Mesendoderm (in vitro differentiated cells): ENCODE measurements at regions not wholly inside any gene's neighbourhood (a gene's known extent, or its start where the extent isn't known, plus 50 kb on each side); places are given as distances from the start of the nearest gene placed in this dataset.
"Not testable (repeated sequence)": the region's sequence is repeated elsewhere in the genome, so short reads cannot be mapped to it uniquely, and the experiment has no call there.

ENCODE experiments used
- DNase-seq: peaks from one replicate; pipeline ENCODE4 v3.0.0; 2013
- H2AK5ac ChIP-seq: 2 replicates; pipeline ENCODE4 v1.6.1; 2013; ENCODE audit warnings: low read length, inconsistent platforms
- H2BK120ac ChIP-seq: 2 replicates; pipeline ENCODE4 v1.6.1; 2013; ENCODE audit warnings: low read depth, mild to moderate bottlenecking, low read length, moderate library complexity, mixed read lengths
- H2BK15ac ChIP-seq: replicated peaks from 2 replicates; pipeline ENCODE4 v1.6.1; 2013; ENCODE audit warnings: low read depth, mild to moderate bottlenecking, moderate library complexity
- H2BK5ac ChIP-seq: 2 replicates; pipeline ENCODE4 v1.6.1; 2013; ENCODE audit warnings: low read length, inconsistent platforms
- H3K18ac ChIP-seq: 2 replicates; pipeline ENCODE4 v1.6.1; 2013; ENCODE audit warnings: mild to moderate bottlenecking, low read length, mixed read lengths
- H3K23ac ChIP-seq: one replicate; pipeline ENCODE4 v1.6.1; 2013; ENCODE audit warnings: low read length
- H3K27ac ChIP-seq: 2 replicates; pipeline ENCODE4 v1.5.1; 2013; ENCODE audit warnings: low read depth, mild to moderate bottlenecking, inconsistent platforms, low read length, moderate library complexity
- H3K27me3 ChIP-seq: 2 replicates; pipeline ENCODE4 v1.6.1; 2013; ENCODE audit warnings: low read length, control low read depth, mild to moderate bottlenecking, inconsistent platforms; ENCODE audit not compliant: insufficient read depth, poor library complexity
- H3K36me3 ChIP-seq: 2 replicates; pipeline ENCODE4 v1.6.1; 2013; ENCODE audit warnings: low read length, inconsistent platforms; ENCODE audit not compliant: control insufficient read depth, insufficient read depth
- H3K4ac ChIP-seq: one replicate; pipeline ENCODE4 v1.6.1; 2013; ENCODE audit warnings: low read depth, mild to moderate bottlenecking, low read length, moderate library complexity
- H3K4me1 ChIP-seq: 2 replicates; pipeline ENCODE4 v1.6.1; 2013; ENCODE audit warnings: low read depth, low read length, inconsistent platforms; ENCODE audit not compliant: control insufficient read depth
- H3K4me2 ChIP-seq: 2 replicates; pipeline ENCODE4 v1.6.1; 2013; ENCODE audit warnings: low read length
- H3K4me3 ChIP-seq: 2 replicates; pipeline ENCODE4 v1.5.1; 2013; ENCODE audit warnings: mild to moderate bottlenecking, low read length
- H3K56ac ChIP-seq: one replicate; pipeline ENCODE4 v1.6.1; 2013; ENCODE audit warnings: low read length
- H3K79me1 ChIP-seq: 2 replicates; pipeline ENCODE4 v1.6.1; 2013; ENCODE audit warnings: low read length, inconsistent platforms
- H3K79me2 ChIP-seq: 2 replicates; pipeline ENCODE4 v1.6.1; 2013; ENCODE audit warnings: mild to moderate bottlenecking, low read length; ENCODE audit not compliant: control insufficient read depth, insufficient read depth
- H3K9ac ChIP-seq: 2 replicates; pipeline ENCODE4 v1.6.1; 2013; ENCODE audit warnings: low read length, inconsistent platforms
- H4K5ac ChIP-seq: one replicate; pipeline ENCODE4 v1.6.1; 2013; ENCODE audit warnings: low read length
- H4K8ac ChIP-seq: one replicate; pipeline ENCODE4 v1.6.1; 2013; ENCODE audit warnings: low read depth, mild to moderate bottlenecking, control low read depth, low read length, moderate library complexity
- WGBS: extraction: QIAGEN DNeasy Blood & Tissue Kit; methylation state at CpG from one replicate; pipeline ENCODE4 v1.1.7; 2013; ENCODE audit warnings: low lambda C conversion rate, missing lambda C conversion rate; ENCODE audit not compliant: insufficient coverage; ENCODE audit errors: extremely low coverage; 5-methylcytosine and 5-hydroxymethylcytosine counted together

DNA sequence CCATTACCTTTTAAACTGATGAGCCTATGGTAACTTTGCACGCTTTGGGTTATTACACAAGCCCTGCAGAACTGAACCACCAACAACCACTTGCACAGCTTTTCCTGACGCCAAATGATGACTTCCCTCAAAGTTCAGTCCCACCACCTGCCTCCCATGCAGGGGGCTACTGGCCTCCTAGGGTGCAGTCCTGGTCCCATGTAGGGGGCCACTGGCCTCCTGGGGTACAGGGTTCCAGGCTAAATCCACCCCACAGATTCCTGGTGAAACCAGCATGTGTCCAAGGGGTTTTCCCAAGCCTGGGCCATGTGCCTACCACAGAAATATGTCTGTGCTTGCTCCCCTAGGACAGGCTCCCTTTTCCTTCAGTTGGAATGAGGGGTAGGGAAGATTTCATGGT is 73.4 kb upstream of the ZNF678 start:
- Histone ChIP-seq H3K27me3 (no peaks in the 10 kb centered on the region), H3K36me3 (no peaks in the 10 kb centered on the region), H3K9ac (no peak overlapping the region), H3K79me1 (no peaks in the 10 kb centered on the region), H3K4me1 (no peaks in the 10 kb centered on the region), H2BK5ac (no peak overlapping the region), H3K56ac (no peak overlapping the region), H4K5ac (no peak overlapping the region), H3K4me2 (no peak overlapping the region), H3K79me2 (no peaks in the 10 kb centered on the region), H2AK5ac (no peak overlapping the region), H3K4me3 (no peak overlapping the region), H3K4ac (no peak overlapping the region), H2BK120ac (no peak overlapping the region), H3K27ac (no peak overlapping the region), H3K18ac (no peak overlapping the region), H3K23ac (no peak overlapping the region), H2BK15ac (no peak overlapping the region), H4K8ac (no peak overlapping the region)
- WGBS = no CpG with 5 or more reads among the region's 2 CpGs
- no peak for DNase-seq

DNA sequence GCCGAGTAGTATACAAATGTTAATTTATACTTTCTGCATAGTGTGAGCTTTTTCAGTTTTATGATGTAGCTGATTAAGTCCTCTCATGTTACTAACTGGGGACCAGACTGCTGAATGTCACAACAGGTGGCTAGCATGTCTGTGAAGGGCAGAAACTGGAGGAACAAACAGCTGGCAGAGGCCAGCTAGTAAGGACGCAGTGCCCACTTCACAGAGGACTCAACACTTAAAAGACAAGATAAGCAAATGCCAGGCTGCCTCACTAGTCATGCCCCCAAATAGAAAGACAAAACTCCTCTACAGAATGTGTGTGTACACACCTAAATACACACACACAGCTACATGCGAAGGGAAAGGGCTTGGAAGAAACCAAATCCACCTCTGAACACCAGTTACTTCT is 73.8 kb upstream of the ZNF678 start:
- H3K4me3 ChIP-seq = no peak overlapping the region
- no peak overlapping the region for H3K18ac ChIP-seq
- H2BK120ac ChIP-seq = no peak overlapping the region
- H3K27me3 ChIP-seq = no peaks in the 10 kb centered on the region
- DNase-seq = no peak
- WGBS = no CpG with 5 or more reads among the region's 3 CpGs
- H3K27ac ChIP-seq = no peak overlapping the region
- H3K79me2 ChIP-seq = no peaks in the 10 kb centered on the region
- no peak overlapping the region for H4K8ac ChIP-seq
- no peak overlapping the region for H2BK15ac ChIP-seq
- no peak overlapping the region for H2AK5ac ChIP-seq
- no peaks in the 10 kb centered on the region for H3K36me3 ChIP-seq
- no peak overlapping the region for H3K4me2 ChIP-seq
- H3K4me1 ChIP-seq = no peaks in the 10 kb centered on the region
- no peak overlapping the region for H3K56ac ChIP-seq
- H4K5ac ChIP-seq = no peak overlapping the region
- H3K79me1 ChIP-seq = no peaks in the 10 kb centered on the region
- H3K9ac ChIP-seq = no peak overlapping the region
- H2BK5ac ChIP-seq = no peak overlapping the region
- H3K4ac ChIP-seq = no peak overlapping the region
- H3K23ac ChIP-seq = no peak overlapping the region

DNA sequence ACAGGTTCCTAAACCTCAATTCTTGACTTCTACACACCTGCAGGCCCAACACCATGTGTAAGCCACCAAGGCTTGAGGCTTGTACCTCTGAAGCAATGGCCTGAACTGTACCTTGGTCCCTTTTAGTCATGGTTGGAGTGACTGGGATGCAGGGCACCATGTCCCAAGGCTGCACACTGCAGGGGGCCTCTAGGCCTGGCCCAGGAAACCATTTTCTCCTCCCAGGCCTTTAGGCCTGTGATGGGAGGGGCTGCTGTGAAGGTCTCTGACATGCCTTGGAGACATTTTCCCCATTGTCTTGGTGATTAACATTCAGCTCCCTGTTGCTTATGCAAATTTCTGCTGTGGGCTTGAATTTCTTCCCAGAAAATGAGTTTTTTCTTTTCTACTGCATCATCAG is 75.8 kb upstream of the ZNF678 start:
- Histone ChIP-seq H3K4ac (no peak overlapping the region), H3K4me2 (no peak overlapping the region), H3K4me1 (no peaks in the 10 kb centered on the region), H3K79me2 (no peaks in the 10 kb centered on the region), H3K27ac (no peak overlapping the region), H2BK5ac (no peak overlapping the region), H3K18ac (no peak overlapping the region), H3K27me3 (no peaks in the 10 kb centered on the region), H3K4me3 (no peak overlapping the region), H3K56ac (no peak overlapping the region), H3K23ac (no peak overlapping the region), H2BK15ac (no peak overlapping the region), H2AK5ac (no peak overlapping the region), H3K9ac (no peak overlapping the region), H3K79me1 (no peaks in the 10 kb centered on the region), H2BK120ac (no peak overlapping the region), H4K5ac (no peak overlapping the region), H3K36me3 (no peaks in the 10 kb centered on the region), H4K8ac (no peak overlapping the region)
- peak; percentile 6 for DNase-seq

DNA sequence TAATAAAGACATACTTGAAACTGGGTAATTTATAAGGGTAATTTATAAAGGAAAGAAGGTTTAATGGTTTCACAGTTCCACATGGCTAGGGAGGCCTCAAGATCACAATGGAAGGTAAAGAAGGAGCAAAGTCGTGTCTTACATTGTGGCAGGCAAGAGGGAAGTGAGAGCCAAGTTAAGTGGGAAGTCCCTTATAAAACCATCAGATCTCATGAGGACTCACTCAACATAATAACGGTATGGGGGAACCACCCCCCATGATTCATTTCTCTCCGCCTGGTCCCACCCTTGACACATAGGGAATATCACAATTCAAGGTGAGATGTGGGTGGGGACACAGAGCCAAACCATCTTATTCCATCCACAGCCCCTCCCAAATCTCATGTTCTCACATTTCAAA is 76.8 kb upstream of the ZNF678 start:
- H3K23ac ChIP-seq = no peak overlapping the region
- no peak overlapping the region for H2BK5ac ChIP-seq
- H4K8ac ChIP-seq = no peak overlapping the region
- no peaks in the 10 kb centered on the region for H3K79me2 ChIP-seq
- H3K18ac ChIP-seq = no peak overlapping the region
- no peak overlapping the region for H4K5ac ChIP-seq
- H3K56ac ChIP-seq = no peak overlapping the region
- H3K27ac ChIP-seq = no peak overlapping the region
- H3K4ac ChIP-seq = no peak overlapping the region
- no peaks in the 10 kb centered on the region for H3K4me1 ChIP-seq
- whole genome bisulfite sequencing = no CpG with 5 or more reads among the region's 3 CpGs
- no peak overlapping the region for H3K9ac ChIP-seq
- H2AK5ac ChIP-seq = no peak overlapping the region
- no peaks in the 10 kb centered on the region for H3K36me3 ChIP-seq
- no peaks in the 10 kb centered on the region for H3K79me1 ChIP-seq
- H3K27me3 ChIP-seq = no peaks in the 10 kb centered on the region
- no peak for DNase-seq
- no peak overlapping the region for H2BK15ac ChIP-seq
- no peak overlapping the region for H3K4me2 ChIP-seq
- no peak overlapping the region for H3K4me3 ChIP-seq
- no peak overlapping the region for H2BK120ac ChIP-seq

DNA sequence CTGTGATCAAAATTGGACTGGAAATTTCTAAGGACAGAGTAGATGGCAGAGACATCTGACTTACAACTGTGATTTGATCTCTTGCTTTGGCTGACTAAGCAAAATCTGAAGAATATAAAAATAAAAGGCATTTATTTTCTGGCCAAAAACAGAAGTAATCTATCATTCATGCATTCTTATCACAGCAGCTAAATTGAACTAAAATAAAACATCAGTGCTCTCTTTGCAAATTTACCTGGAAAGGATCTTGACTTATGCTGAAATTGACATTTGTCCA is 81.4 kb upstream of the ZNF678 start:
- no peaks in the 10 kb centered on the region for H3K4me1 ChIP-seq
- no peak overlapping the region for H2BK15ac ChIP-seq
- H3K27me3 ChIP-seq = no peaks in the 10 kb centered on the region
- no peaks in the 10 kb centered on the region for H3K79me2 ChIP-seq
- no peaks in the 10 kb centered on the region for H3K79me1 ChIP-seq
- H3K4ac ChIP-seq = no peak overlapping the region
- no peak for DNase-seq
- no peak overlapping the region for H2BK5ac ChIP-seq
- no peak overlapping the region for H3K9ac ChIP-seq
- no peaks in the 10 kb centered on the region for H3K36me3 ChIP-seq
- no peak overlapping the region for H3K4me2 ChIP-seq
- H3K56ac ChIP-seq = no peak overlapping the region
- H3K18ac ChIP-seq = no peak overlapping the region
- H2BK120ac ChIP-seq = no peak overlapping the region
- H2AK5ac ChIP-seq = no peak overlapping the region
- no peak overlapping the region for H4K5ac ChIP-seq
- H3K4me3 ChIP-seq = no peak overlapping the region
- no peak overlapping the region for H3K27ac ChIP-seq
- H4K8ac ChIP-seq = no peak overlapping the region
- H3K23ac ChIP-seq = no peak overlapping the region

DNA sequence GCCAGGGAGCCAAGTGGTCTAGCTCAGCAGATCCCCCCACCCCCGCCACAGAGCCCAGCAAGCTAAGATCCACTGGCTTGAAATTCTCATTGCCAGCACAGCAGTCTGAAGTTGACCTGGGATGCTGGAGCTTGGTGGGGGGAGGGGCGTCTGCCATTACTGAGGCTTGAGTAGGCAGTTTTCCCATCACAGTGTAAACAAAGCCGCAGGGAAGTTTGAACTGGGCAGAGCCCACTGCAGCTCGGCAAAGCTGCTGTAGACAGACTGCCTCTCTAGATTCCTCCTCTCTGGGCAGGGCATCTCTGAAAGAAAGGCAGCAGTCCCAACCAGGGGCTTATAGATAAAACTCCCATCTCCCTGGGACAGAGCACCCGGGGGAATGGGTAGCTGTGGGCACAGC is 89.3 kb upstream of the ZNF678 start:
- not testable (repeated sequence) for H3K18ac ChIP-seq, H3K4me1 ChIP-seq, H2BK5ac ChIP-seq, H3K23ac ChIP-seq, H4K8ac ChIP-seq, H2BK120ac ChIP-seq, H2AK5ac ChIP-seq, H3K36me3 ChIP-seq, H4K5ac ChIP-seq, H3K4ac ChIP-seq, H3K27ac ChIP-seq, H3K4me3 ChIP-seq, H3K56ac ChIP-seq, H3K79me1 ChIP-seq, H3K79me2 ChIP-seq, H2BK15ac ChIP-seq, H3K4me2 ChIP-seq, H3K27me3 ChIP-seq, H3K9ac ChIP-seq
- WGBS = no CpG with 5 or more reads among the region's 5 CpGs
- DNase-seq = peak; percentile 7
